ELR (cell line): ENCODE measurements at regions not wholly inside any gene's neighbourhood (a gene's known extent, or its start where the extent isn't known, plus 50 kb on each side); places are given as distances from the start of the nearest gene placed in this dataset.
"Not testable (repeated sequence)": the region's sequence is repeated elsewhere in the genome, so short reads cannot be mapped to it uniquely, and the experiment has no call there.

Experiments
- DNase-seq: peaks from one replicate; pipeline ENCODE4 v3.0.0-alpha.2; 2015; ENCODE audit warnings: low read depth

- DNase-seq, result peak; percentile 90
Measured at GRCh38 chr5:93359296-93359959, 221.6 kb downstream of the NR2F1-AS1 start.

DNA sequence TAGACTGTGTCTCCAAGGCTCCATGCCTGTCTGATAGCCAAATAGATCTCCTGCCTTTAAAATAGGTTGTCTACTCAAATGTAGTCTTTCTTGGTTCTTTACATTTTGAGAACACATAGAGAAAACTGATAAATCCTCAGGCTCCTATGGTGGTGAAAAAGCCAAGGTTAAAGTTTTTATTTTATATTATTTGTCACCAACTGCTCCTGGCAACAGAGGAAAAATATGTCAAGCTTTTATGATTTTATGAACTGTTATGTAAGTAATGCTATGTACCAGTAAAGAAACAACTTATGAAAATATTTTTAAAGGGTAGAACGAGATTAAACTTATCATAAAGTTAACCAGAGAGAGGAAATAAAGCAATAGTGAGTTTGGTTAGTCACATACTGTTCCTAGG lies 222.8 kb downstream of the NR2F1-AS1 start:
- DNase-seq, result no peak

DNA sequence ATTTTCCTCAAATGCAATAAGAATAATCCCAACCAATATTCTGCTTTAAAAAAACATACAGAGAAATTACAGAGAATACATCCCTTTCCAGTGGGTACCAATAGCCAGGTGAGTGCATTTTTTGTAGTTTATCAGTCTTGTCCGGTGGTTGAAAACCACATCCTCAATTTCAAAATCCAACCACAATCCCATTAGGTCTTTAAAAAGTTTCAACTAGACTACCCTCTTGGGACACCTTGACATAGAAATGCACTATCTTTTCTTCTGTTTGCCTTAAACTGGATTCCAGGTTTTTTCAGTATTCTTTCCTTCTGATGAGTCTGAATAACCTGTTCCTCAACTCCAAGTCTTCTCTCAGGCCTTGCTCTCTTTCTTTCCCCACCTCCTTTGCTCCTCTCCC lies 223.3 kb downstream of the NR2F1-AS1 start:
- no peak for DNase-seq

DNA sequence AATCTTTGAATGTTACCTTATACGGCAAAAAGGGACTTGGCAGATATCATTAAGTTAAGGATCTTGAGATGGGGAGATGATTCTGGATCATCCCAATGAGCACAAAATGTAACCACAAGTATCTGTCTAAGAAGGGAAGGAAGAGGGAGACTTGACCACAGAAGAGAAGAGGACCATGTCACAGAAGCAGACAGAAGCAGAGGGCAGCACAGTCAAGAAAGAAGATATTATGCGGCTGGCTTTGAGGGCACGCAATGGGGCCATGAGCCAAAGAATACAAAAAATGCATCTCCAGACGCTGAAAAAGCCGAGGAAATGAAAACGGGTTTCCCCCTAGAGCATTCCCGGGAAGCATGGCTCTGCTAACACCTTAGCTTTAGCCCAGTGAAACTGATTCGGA lies 225.3 kb downstream of the NR2F1-AS1 start:
- no peak for DNase-seq

DNA sequence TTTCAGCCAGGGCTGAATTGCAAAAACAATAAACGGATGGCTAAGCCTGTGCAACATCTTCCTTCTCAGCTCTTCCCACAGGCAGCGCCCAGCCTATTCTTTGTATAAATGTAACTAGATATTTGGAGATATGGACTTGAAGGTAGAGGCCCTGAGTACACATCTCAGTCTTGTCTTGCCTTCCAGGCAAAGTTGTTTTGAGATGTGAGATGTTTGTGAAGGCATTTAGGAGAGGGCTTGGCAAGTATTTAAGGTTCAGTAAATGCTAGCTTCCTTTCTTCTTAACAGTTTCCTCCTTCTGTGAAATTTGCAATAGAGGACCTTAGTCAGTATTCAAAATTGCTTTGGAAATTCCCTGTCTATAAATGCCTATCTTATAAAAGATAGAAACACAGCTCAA lies 228.8 kb downstream of the NR2F1-AS1 start:
- no peak for DNase-seq

DNA sequence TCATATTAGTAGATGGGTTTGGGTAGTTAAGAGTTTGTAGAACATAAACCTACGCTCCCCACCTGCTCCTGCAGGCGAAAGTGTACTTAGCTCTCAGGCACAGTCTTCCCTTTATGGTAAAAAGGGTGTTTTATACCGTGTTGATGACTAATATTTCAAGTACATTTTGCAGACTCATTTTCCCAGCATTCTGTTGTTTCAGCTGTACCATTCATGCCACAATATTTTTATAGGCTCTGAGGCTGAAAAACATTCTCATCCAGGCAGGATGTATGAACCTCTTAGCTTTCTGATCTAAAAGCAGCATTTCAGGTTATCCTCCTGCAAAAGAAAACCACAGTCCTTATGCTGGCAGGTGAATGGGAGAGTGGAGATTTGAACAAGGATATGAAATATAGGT lies 231.4 kb downstream of the NR2F1-AS1 start:
- peak; percentile 55 for DNase-seq

DNA sequence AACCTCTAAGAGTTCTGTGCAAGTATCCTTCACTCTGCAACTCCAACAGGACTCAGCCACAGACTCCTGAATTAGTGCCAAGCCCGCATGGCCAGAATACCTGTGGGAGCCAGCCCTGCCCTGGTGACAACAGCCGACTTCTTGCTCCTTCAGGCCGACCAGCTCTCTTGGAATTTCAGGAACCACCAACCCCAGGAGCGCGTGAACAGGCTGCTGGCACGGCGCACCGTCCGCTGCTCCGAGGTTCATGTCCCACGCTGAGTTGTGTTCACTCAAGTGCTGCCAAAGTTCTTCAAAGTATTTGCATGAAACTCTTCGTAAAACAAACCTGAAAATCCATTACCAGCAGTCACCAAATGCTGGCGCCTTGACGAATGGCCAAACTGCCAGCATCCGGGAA lies 232.8 kb downstream of the NR2F1-AS1 start:
- DNase-seq, result no peak

DNA sequence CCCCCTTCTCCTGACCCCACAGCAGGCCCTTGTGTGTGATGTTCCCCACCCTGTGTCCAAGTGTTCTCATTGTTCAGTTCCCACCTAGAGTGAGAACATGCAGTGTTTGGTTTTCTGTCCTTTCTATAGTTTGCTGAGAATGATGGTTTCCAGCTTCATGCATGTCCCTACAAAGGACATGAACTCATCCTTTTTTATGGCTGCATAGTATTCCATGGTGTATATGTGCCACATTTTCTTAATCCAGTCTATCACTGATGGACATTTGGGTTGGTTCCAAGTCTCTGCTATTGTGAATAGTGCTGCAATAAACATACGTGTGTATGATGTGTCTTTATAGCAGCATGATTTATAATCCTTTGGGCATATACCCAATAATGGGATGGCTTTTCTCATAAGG lies 234.2 kb downstream of the NR2F1-AS1 start:
- not testable (repeated sequence) for DNase-seq

DNA sequence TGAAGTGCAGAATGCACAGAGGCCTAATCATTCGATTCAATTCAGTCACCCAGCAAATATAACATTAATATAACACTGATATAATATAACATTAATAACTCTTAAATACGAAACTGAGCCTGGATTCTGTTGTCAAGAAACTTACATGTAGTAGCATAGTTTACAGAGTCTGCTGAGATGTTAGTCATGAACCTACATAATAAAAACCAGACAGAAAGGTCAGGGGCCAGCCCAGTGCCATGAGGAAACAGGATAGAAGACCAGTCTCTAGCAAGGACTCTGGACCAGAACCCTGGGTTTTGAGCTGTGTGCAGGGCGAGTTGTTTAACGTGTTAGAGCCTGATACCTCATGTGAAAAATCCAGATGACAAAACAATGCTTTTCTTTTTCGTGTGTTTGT lies 234.7 kb downstream of the NR2F1-AS1 start:
- DNase-seq, result no peak

DNA sequence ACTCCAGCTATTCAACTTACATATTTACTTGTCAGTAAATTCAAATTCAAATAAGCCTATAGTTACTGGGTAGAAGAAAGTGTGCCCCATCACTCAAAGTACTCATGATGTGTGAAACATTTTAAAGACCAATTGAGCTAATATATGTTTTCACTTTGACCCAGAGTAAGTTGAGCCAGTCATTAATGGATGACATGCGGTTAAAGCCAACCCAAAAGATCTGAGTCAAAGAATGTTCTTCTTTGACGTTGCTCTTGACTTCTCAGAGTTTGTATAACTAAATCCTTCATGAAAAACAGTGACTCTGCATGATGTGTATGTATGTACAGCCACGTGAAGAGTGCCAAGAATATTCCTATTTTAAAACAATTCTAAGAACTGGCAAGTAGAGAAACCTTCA lies 237.4 kb downstream of the NR2F1-AS1 start:
- no peak for DNase-seq

DNA sequence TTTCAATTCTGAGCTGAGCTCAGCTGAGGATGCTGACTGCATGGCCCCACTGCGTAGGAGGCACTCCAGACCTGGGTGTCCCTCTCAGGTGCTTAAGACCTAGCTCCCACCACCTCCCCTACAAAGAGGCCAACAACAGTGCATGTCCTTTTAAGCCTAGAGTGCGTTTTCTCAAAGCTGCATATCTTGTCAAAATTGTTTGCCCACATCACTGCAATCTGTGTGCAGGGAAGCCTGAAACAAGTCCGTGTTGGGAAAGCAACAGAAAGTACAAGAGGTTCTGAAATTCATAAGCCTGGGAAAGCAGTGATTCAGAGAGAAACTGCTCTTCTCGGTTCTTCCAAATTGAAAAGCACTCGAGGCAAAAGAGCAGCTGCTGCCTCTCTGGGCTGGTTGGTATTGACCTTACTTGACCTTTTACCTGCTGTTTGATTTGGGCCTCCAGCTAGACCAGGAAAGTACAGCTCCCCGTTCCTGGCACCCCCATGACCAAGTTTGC lies 238.4 kb downstream of the NR2F1-AS1 start:
- no peak for DNase-seq

DNA sequence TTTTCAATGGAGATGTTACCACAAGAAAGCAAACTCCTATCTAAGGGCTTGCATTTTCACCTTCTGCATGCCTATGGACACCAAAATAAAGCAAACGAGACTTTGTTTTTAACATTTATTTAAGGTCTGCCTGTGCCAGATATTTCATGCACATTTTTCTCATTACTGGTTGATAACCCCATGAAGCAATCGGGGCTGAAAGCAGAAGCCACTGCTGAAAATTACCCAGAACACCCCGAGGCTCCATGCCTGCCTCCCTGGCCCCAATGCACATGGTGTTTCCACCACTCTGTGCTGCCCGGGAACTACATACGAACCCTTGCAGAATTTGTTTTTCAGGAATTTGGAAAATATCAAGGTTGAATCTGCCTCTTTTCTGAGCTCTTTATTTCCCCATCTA lies 240.1 kb downstream of the NR2F1-AS1 start:
- no peak for DNase-seq

- DNase-seq, result no peak
Measured at GRCh38 chr5:93337138-93337537, 243.9 kb downstream of the NR2F1-AS1 start.

DNA sequence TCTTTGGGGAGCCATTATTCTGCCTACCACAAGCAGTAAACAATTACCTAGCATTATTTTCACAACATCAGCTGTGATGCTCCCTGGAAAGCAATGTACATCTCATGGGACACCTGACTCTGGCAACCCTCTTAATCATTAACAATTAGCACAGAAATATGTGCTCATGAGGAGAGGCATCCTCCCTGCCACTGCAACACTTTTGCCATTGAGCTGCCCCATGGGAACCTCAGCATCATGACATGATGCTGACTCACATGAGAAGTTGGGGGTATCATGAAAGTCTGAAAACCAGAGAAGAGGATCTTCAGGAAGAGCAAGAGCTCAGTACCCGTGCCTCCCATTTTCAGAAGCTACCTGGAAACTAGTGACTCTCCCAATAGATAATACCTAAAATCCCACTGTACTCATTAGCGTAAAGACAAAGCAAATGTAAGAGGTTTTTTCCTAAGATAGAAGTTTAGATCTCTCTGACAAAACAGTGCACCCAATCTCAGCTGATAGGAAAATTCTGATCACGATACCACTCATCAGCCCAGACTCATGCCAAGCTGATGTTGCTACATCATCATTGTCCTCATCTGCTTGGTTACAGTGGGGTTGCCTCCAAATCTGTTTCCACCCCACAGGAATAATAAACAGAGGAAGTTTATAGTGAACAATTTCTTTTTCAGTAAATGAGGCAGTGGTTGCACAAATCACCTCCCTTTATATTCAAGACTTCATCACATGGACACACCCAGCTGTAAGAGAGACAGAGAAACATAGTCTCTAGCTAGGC lies 244.5 kb downstream of the NR2F1-AS1 start:
- peak; percentile 41 for DNase-seq

GRCh38 chr5:93331863-93332262 lies 249.2 kb downstream of the NR2F1-AS1 start:
- no peak for DNase-seq

DNA sequence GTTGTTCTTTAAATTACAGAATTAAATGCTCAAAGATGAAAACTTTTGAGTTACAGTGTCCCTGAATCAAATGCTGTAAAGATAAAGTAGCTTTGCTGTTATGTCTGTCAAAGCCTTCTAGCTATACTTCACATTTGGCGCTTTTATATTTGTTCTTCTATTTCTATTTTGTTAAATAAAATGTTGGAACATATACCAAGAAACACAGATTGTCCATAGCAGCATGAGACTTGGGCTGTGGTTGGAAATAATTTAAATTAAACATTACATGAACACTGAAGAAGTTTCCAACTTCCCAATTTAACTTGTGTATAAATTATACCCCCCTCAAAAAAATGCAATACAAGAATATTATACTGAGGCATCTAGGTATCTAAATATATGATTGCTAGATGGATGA lies 249.8 kb downstream of the NR2F1-AS1 start:
- DNase-seq, result no peak

DNA sequence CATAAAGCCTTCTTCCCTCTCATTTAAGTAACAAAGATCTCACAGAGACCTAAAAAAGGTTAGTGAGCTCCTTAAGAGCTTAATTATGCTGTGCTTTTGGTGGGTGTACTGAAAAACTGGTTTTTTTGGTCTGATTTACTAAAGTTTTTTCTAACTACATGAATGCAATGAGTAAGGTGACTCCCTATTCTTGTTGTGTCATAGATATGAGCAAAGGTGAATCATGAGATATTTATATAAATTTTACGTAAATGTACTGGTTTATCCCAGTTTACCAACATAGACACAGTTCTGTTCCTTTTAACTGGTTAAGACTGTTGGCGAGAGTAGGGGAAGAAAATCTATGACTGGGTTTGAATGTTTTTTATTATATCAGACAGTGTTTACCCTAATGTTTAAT lies 250.5 kb downstream of the NR2F1-AS1 start:
- peak; percentile 85 for DNase-seq

DNA sequence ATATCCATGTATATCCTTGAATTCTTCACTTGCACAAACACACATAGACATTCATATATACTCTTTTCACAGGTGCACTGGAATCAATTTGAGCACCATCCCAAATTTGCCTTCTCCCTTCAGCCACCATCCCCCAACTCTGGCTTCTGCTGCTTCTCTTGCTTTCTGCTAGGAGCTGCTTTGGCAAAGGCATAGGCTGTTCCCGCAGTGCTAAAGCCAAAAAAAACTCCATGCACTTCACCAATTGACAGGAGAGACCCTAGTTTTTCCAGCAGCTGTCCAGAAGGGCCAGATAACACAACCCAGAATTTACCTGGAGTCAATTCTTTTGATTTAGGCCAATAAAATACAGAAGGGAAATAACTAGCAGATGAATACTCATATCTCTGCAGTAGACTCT lies 251.3 kb downstream of the NR2F1-AS1 start:
- no peak for DNase-seq

DNA sequence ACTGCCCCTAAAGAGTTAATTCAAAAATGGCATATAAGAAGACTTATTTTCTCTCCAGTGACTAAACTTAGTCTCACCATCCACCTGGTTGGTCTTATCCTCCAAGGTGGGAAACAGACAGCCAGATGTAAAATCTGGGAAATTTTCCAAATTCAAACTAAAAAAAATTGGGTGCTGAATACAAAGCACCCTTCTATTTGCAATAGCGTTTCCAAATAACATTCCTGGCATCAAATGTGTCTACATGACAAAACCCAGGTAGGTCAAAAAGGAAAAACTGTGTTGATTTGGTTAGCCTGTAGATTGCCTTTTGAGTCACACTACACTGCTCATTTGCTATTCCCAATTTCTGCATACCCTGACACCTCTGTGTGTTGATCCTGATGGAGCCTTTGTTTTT lies 252.2 kb downstream of the NR2F1-AS1 start:
- DNase-seq, result no peak

DNA sequence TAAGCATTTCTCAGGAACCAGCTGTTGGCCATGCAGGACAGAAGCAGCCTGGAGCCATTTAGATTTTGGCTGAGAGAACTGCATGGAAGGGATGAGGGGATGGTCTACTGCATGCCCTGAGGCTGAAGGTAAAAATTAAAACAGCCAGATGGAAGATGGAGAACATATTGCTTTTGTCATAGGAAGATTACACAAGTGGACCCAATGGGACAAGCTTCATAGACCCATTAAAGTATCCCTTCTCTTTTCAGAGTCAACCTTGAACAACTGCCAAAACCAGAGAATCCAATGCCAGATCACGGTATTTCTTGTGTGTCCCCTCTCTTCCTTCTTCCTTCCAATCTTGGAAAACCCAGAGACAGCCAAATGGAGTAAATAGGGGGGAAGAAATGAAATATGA lies 253.4 kb downstream of the NR2F1-AS1 start:
- no peak for DNase-seq

DNA sequence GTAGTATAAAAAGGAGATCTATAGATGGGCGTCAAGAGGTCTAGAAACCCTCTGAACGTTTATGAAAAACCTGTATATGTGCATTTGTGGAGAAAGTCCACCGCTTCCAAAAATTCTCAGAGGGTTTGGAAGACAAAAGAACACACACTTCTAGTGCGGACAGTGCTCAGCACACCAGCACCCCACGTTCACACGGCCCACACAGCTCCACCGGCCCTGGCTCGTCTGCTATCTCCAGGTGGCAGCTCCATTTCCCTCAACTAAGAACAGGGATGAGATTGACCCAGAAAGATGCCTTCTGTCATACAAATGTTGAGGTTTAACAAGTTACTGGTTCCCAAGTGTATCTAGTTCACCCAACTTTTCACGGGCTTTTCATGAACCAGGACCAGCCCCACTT lies 255.1 kb downstream of the NR2F1-AS1 start:
- no peak for DNase-seq

- no peak for DNase-seq
Measured at GRCh38 chr5:93322974-93323860, 257.8 kb downstream of the NR2F1-AS1 start.
